SHP77 (cell line): ENCODE measurements at regions not wholly inside any gene's neighbourhood (a gene's known extent, or its start where the extent isn't known, plus 50 kb on each side); places are given as distances from the start of the nearest gene placed in this dataset.
"Not testable (repeated sequence)": the region's sequence is repeated elsewhere in the genome, so short reads cannot be mapped to it uniquely, and the experiment has no call there.

ENCODE experiments used
- DNase-seq, 2 experiments: peaks; one replicate each; lab custom pipeline; 2025; lab: John Stamatoyannopoulos, UW

GRCh38 chr6:159642995-159643394 is 50.0 kb downstream of the SOD2 start:
- no peak for DNase-seq

- no peak for DNase-seq
Measured at GRCh38 chr6:159642481-159642880, 50.6 kb downstream of the SOD2 start.

GRCh38 chr6:159640722-159641482 is 52.1 kb downstream of the SOD2 start:
- no peak for DNase-seq

- DNase-seq: peak; percentile 23 to 34
Measured at GRCh38 chr6:159640322-159640721, 52.7 kb downstream of the SOD2 start.

GRCh38 chr6:159639721-159640120 is 53.3 kb downstream of the SOD2 start:
- peak in 1 of 2 experiments; percentile 47 for DNase-seq

GRCh38 chr6:159633196-159633595 is 59.8 kb downstream of the SOD2 start:
- DNase-seq: peak in 1 of 2 experiments; percentile 6

GRCh38 chr6:159631886-159632285 is 61.2 kb downstream of the SOD2 start:
- DNase-seq: no peak

- no peak for DNase-seq
Measured at GRCh38 chr6:159627939-159628338, 65.1 kb downstream of the SOD2 start.

- not testable (repeated sequence) for DNase-seq
Measured at GRCh38 chr6:159626506-159626905, 66.5 kb downstream of the SOD2 start.

GRCh38 chr6:159623156-159623555 is 69.9 kb downstream of the SOD2 start:
- no peak for DNase-seq

GRCh38 chr6:159620947-159621346 is 72.1 kb downstream of the SOD2 start:
- no peak for DNase-seq

- DNase-seq: no peak
Measured at GRCh38 chr6:159617444-159617843, 75.6 kb downstream of the SOD2 start.

GRCh38 chr6:159616456-159616855 is 76.6 kb downstream of the SOD2 start:
- peak; percentile 5 to 26 for DNase-seq

- no peak for DNase-seq
Measured at GRCh38 chr6:159615918-159616317, 77.1 kb downstream of the SOD2 start.

GRCh38 chr6:159610881-159611280 is 82.2 kb downstream of the SOD2 start:
- no peak for DNase-seq

GRCh38 chr6:159609652-159610178 is 83.3 kb downstream of the SOD2 start:
- no peak for DNase-seq

- DNase-seq: peak in 1 of 2 experiments; percentile 13
Measured at GRCh38 chr6:159608961-159609651, 83.9 kb downstream of the SOD2 start.

- DNase-seq: no peak
Measured at GRCh38 chr6:159606786-159607185, 86.3 kb downstream of the SOD2 start.

GRCh38 chr6:159604443-159604956 is 88.5 kb downstream of the SOD2 start:
- DNase-seq: no peak

GRCh38 chr6:159602431-159603041 is 90.5 kb downstream of the SOD2 start:
- DNase-seq: no peak

GRCh38 chr6:159601211-159601610 is 91.8 kb downstream of the SOD2 start:
- no peak for DNase-seq

GRCh38 chr6:159595173-159595572 is 97.9 kb downstream of the SOD2 start:
- no peak for DNase-seq

GRCh38 chr6:159594750-159595117 is 98.3 kb downstream of the SOD2 start:
- DNase-seq: no peak
